ENCODE measurements at regions not wholly inside any gene's neighbourhood (a gene's known extent, or its start where the extent isn't known, plus 50 kb on each side); places are given as distances from the start of the nearest gene placed in this dataset.

- TF ChIP-seq EZH2 (IDR thresholded peaks at IDR 0.05; ENCODE audit: borderline replicate concordance, insufficient read depth, low read length, poor library complexity, severe bottlenecking) = no peak
- no peak for TF ChIP-seq CTCF (IDR thresholded peaks at IDR 0.05; ENCODE audit: poor library complexity, severe bottlenecking)
- TF ChIP-seq RAD21 (conservative IDR thresholded peaks at IDR 0.05) = no peak
These were observed 671.0 kb downstream of the SLITRK1 start for GRCh38 chr13:83211301-83211700.
